ENCODE measurements at regions not wholly inside any gene's neighbourhood (a gene's known extent, or its start where the extent isn't known, plus 50 kb on each side); places are given as distances from the start of the nearest gene placed in this dataset.
A peak's percentile ranks its signal among the peaks of the same experiment; 100 is the strongest.
"Not testable (repeated sequence)": the region's sequence is repeated elsewhere in the genome, so short reads cannot be mapped to it uniquely, and the experiment has no call there.

GRCh38 chr15:23793191-23793680 lies 106.1 kb upstream of the NDN start:
- Histone ChIP-seq H3K4me3 (ENCODE audit: low read depth, low read length) (no peak overlapping the region), H3K4me1 (ENCODE audit: control insufficient read depth, insufficient read depth, low read length) (no peaks in the 10 kb centered on the region), H3K9me3 (ENCODE audit: control insufficient read depth, insufficient read depth, low read depth, low read length) (no peaks in the 10 kb centered on the region), H3K36me3 (ENCODE audit: control insufficient read depth in 2 of 2, insufficient read depth in 1 of 2, low read length in 2 of 2) (no peaks in the 10 kb centered on the region), H3K27ac (ENCODE audit: extremely low read depth, low read depth, low read length) (no peak overlapping the region)
- TF ChIP-seq ZNF600 (tag by site-specific recombination; IDR thresholded peaks at IDR 0.05) (no peak), ZNF777 (tag by site-specific recombination; IDR thresholded peaks at IDR 0.05; ENCODE audit: borderline replicate concordance) (no peak), ZNF660 (tag by site-specific recombination; IDR thresholded peaks at IDR 0.05) (no peak), ZNF501 (tag by site-specific recombination; IDR thresholded peaks at IDR 0.05) (no peak), ZNF629 (tag by site-specific recombination; IDR thresholded peaks at IDR 0.05) (no peak)
- TF ChIP-seq, protein P1, sequence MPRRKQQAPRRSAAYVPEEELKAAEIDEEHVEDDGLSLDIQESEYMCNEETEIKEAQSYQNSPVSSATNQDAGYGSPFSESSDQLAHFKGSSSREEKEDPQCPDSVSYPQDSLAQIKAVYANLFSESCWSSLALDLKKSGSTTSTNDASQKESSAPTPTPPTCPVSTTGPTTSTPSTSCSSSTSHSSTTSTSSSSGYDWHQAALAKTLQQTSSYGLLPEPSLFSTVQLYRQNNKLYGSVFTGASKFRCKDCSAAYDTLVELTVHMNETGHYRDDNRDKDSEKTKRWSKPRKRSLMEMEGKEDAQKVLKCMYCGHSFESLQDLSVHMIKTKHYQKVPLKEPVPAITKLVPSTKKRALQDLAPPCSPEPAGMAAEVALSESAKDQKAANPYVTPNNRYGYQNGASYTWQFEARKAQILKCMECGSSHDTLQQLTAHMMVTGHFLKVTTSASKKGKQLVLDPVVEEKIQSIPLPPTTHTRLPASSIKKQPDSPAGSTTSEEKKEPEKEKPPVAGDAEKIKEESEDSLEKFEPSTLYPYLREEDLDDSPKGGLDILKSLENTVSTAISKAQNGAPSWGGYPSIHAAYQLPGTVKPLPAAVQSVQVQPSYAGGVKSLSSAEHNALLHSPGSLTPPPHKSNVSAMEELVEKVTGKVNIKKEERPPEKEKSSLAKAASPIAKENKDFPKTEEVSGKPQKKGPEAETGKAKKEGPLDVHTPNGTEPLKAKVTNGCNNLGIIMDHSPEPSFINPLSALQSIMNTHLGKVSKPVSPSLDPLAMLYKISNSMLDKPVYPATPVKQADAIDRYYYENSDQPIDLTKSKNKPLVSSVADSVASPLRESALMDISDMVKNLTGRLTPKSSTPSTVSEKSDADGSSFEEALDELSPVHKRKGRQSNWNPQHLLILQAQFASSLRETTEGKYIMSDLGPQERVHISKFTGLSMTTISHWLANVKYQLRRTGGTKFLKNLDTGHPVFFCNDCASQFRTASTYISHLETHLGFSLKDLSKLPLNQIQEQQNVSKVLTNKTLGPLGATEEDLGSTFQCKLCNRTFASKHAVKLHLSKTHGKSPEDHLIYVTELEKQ (tag by site-specific recombination; IDR thresholded peaks at IDR 0.05; ENCODE audit: borderline replicate concordance) = no peak
- TF ChIP-seq, protein P2, sequence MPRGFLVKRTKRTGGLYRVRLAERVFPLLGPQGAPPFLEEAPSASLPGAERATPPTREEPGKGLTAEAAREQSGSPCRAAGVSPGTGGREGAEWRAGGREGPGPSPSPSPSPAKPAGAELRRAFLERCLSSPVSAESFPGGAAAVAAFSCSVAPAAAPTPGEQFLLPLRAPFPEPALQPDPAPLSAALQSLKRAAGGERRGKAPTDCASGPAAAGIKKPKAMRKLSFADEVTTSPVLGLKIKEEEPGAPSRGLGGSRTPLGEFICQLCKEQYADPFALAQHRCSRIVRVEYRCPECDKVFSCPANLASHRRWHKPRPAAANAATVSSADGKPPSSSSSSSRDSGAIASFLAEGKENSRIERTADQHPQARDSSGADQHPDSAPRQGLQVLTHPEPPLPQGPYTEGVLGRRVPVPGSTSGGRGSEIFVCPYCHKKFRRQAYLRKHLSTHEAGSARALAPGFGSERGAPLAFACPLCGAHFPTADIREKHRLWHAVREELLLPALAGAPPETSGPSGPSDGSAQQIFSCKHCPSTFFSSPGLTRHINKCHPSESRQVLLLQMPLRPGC (tag by site-specific recombination; IDR thresholded peaks at IDR 0.05) = no peak
- ChIA-PET POLR2A (no interaction called here), CTCF (no interaction called here)

DNA sequence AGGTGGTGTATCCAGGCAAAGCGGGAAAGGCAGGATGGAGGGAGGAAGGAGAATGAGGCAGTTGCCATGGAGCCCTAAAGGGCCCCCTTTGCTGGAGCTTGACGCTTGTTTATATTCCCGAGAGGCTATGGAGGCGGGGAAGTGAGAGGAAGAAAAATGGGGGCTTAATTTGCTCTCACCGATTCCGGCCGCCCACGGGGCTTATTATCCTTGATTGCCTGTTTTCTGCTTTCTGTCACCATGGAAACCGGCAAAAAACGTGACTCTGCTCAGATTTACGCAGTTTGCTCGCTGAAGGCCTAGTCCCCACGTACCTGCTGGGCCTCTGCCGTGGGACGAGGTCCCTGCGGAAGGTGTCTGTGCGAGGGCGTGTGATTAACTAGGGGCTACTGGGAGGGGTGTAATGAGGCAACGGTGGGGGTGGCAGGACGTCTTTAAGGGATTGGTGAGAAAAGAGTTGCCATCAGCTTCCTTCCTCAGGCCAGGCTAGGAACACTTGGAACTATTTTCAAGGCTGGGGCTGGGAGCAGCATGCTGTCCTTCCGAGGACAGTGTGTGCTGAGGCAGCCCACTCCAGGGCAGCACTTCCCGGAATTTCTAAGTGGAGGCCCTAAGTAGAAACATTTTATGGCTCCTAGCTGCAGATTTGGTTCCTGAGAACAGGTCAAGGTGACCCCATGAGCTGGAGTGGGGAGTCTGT lies 110.8 kb upstream of the NDN start:
- ChIA-PET POLR2A (no interaction called here), CTCF (no interaction called here)
- no peak overlapping the region for H3K4me3 ChIP-seq (ENCODE audit: low read depth, low read length)
- no peaks in the 10 kb centered on the region for H3K36me3 ChIP-seq (ENCODE audit: control insufficient read depth in 2 of 2, insufficient read depth in 1 of 2, low read length in 2 of 2)
- no peak overlapping the region for H3K27ac ChIP-seq (ENCODE audit: extremely low read depth, low read depth, low read length)
- no peaks in the 10 kb centered on the region for H3K4me1 ChIP-seq (ENCODE audit: control insufficient read depth, insufficient read depth, low read length)
- H3K9me3 ChIP-seq (ENCODE audit: control insufficient read depth, insufficient read depth, low read depth, low read length) = no peaks in the 10 kb centered on the region
- TF ChIP-seq KLF1 (tag by site-specific recombination; IDR thresholded peaks at IDR 0.05) = no peak
- 0 out of 2 replicates have a peak, but pooled peaks have one; percentile 10 for TF ChIP-seq ZFHX2 (tag by site-specific recombination; conservative IDR thresholded peaks at IDR 0.05)

GRCh38 chr15:23801881-23802280 lies 114.8 kb upstream of the NDN start:
- TF ChIP-seq ZNF146 (tag by site-specific recombination; IDR thresholded peaks at IDR 0.05) = no peak
- TF ChIP-seq SCRT2 (tag by site-specific recombination; IDR thresholded peaks at IDR 0.05) = 0 out of 2 replicates have a peak, but pooled peaks have one; percentile 10
- Histone ChIP-seq H3K4me3 (ENCODE audit: low read depth, low read length) (no peak overlapping the region), H3K36me3 (ENCODE audit: control insufficient read depth in 2 of 2, insufficient read depth in 1 of 2, low read length in 2 of 2) (no peaks in the 10 kb centered on the region), H3K4me1 (ENCODE audit: control insufficient read depth, insufficient read depth, low read length) (no peaks in the 10 kb centered on the region), H3K27ac (ENCODE audit: extremely low read depth, low read depth, low read length) (no peak overlapping the region), H3K9me3 (ENCODE audit: control insufficient read depth, insufficient read depth, low read depth, low read length) (no peaks in the 10 kb centered on the region)
- POLR2A ChIA-PET = no interaction called here
- CTCF ChIA-PET = no interaction called here

DNA sequence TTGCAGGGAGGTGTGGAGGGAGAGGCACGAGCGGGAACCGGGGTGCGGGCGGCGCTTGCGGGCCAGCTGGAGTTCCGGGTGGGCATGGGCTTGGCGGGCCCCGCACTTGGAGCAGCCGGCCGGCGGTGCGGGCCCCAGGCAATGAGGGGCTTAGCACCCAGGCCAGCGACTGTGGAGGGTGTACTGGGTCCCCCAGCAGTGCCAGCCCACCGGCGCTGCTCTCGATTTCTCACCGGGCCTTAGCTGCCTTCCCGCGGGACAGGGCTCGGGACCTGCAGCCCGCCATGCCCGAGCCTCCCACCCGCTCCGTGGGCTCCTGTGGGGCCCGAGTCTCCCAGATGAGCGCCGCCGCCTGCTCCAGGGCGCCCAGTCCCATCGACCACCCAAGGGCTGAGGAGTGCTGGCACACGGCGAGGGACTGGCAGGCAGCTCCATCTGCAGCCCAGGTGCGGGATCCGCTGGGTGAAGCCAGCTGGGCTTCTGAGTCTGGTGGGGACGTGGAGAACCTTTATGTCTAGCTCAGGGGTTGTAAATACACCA lies 115.9 kb upstream of the NDN start:
- H3K4me3 ChIP-seq (ENCODE audit: low read depth, low read length); CTCF ChIA-PET; POLR2A ChIA-PET: not testable (repeated sequence)

More for the DNA sequence above, 115.9 kb upstream of the NDN start:
- H3K36me3 ChIP-seq (ENCODE audit: control insufficient read depth in 2 of 2, insufficient read depth in 1 of 2, low read length in 2 of 2); H3K27ac ChIP-seq (ENCODE audit: extremely low read depth, low read depth, low read length); H3K4me1 ChIP-seq (ENCODE audit: control insufficient read depth, insufficient read depth, low read length); H3K9me3 ChIP-seq (ENCODE audit: control insufficient read depth, insufficient read depth, low read depth, low read length): not testable (repeated sequence)

Data from HEK293 (cell line).